HFFc6 (cell line): ENCODE measurements at regions not wholly inside any gene's neighbourhood (a gene's known extent, or its start where the extent isn't known, plus 50 kb on each side); places are given as distances from the start of the nearest gene placed in this dataset.

Experiments used
- DNase-seq: peaks from one replicate; pipeline ENCODE4 v3.0.0-alpha.2; 2018
- H3K27ac Mint-ChIP-seq: 2 replicates; pipeline ENCODE4 v1.8.0; 2020; ENCODE audit warnings: mild to moderate bottlenecking, mixed read lengths
- H3K27me3 Mint-ChIP-seq: 2 replicates; pipeline ENCODE4 v1.8.0; 2021; ENCODE audit warnings: mild to moderate bottlenecking, moderate library complexity, mixed read lengths; ENCODE audit not compliant: insufficient read depth
- H3K36me3 Mint-ChIP-seq: 2 replicates; pipeline ENCODE4 v1.8.0; 2021; ENCODE audit warnings: low read depth, mixed read lengths
- H3K4me1 Mint-ChIP-seq: 2 replicates; pipeline ENCODE4 v1.8.0; 2020; ENCODE audit warnings: low read depth, mixed read lengths
- H3K4me3 Mint-ChIP-seq: 2 replicates; pipeline ENCODE4 v1.8.0; 2020; ENCODE audit warnings: mild to moderate bottlenecking, moderate library complexity, mixed read lengths
- H3K9me3 Mint-ChIP-seq: 2 replicates; pipeline ENCODE4 v1.8.0; 2020; ENCODE audit warnings: mild to moderate bottlenecking, mixed read lengths
- TF ChIP-seq, protein P1 (sequence below): fragments of 200-600 bp; sonication (generic); IDR thresholded peaks from 2 replicates; pipeline ENCODE4 v1.5.0; 2021; ENCODE audit warnings: antibody characterized with exemption, mild to moderate bottlenecking

DNA sequence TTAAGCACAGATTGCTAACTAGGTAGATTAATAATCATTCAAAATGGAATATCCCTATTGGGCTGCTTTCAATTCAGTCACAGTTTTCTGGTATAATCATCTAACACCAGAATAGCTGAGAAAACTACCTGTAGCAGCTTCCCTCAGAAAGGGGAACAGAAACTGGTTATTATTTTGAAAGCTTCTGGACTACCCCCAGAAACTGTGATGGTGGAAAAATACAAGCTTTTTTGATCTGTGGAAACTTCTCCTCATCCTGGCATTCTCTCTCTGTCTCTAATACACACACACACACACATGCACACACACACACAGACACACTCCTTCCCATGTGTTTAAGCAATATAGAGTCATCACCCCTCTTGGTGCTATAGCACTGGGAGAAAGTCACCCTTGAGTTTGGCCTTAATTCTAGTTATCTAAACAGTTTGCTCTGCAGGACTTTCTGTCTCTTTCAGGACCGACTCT, 251.5 kb upstream of the LMO3 start:
- H3K36me3 Mint-ChIP-seq = no peaks in the 10 kb centered on the region
- no peaks in the 10 kb centered on the region for H3K4me1 Mint-ChIP-seq
- H3K9me3 Mint-ChIP-seq = peaks cover 24% of the 10 kb centered on the region
- H3K27ac Mint-ChIP-seq = no peak overlapping the region
- TF ChIP-seq, protein P1, sequence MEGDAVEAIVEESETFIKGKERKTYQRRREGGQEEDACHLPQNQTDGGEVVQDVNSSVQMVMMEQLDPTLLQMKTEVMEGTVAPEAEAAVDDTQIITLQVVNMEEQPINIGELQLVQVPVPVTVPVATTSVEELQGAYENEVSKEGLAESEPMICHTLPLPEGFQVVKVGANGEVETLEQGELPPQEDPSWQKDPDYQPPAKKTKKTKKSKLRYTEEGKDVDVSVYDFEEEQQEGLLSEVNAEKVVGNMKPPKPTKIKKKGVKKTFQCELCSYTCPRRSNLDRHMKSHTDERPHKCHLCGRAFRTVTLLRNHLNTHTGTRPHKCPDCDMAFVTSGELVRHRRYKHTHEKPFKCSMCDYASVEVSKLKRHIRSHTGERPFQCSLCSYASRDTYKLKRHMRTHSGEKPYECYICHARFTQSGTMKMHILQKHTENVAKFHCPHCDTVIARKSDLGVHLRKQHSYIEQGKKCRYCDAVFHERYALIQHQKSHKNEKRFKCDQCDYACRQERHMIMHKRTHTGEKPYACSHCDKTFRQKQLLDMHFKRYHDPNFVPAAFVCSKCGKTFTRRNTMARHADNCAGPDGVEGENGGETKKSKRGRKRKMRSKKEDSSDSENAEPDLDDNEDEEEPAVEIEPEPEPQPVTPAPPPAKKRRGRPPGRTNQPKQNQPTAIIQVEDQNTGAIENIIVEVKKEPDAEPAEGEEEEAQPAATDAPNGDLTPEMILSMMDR = no peak
- DNase-seq = no peak
- H3K4me3 Mint-ChIP-seq = no peak overlapping the region
- H3K27me3 Mint-ChIP-seq = no peaks in the 10 kb centered on the region

DNA sequence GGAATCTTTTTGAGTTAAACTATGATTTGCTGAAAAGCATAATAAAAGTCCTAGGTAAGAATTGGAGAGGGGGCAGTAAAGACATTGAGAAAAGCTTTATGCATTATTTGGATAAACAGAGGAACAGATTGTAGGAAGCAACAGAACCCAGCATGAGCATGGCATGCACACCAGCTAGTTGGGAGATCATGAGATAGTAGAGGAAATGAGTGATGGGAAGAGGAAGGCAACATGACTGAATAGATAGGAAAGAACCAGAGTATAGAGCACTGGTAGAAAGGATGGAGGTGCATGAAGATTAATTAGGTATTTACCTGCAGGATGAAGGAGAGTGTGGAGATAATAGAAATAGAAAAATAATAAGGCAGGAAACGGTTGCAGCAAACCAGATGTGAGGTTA, 248.5 kb upstream of the LMO3 start:
- Mint-ChIP-seq H3K9me3 (peaks cover 28% of the 10 kb centered on the region), H3K36me3 (no peaks in the 10 kb centered on the region), H3K27ac (no peak overlapping the region), H3K27me3 (no peaks in the 10 kb centered on the region), H3K4me1 (no peaks in the 10 kb centered on the region), H3K4me3 (no peak overlapping the region)
- TF ChIP-seq, protein P1 = no peak
- no peak for DNase-seq

DNA sequence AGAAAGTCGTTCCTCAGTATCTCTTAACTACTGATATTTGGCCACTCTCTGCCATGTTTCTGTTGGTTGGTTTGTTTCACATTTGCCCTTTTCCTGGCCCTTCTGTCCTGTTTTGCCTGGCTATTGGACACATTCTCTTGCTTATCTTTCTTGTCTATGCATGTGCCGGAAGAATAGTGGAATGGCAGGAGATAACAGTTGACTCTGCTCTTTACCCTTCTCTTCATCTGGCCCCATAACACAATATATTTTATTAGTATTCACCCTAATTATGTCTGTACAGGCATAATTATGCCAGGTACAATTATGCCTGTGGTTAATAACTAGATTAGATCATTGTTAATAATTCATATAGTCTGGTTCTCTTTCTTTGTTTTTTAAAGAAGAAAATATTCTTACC, 243.5 kb upstream of the LMO3 start:
- TF ChIP-seq, protein P1 = no peak
- H3K4me3 Mint-ChIP-seq = no peak overlapping the region
- H3K27ac Mint-ChIP-seq = no peak overlapping the region
- H3K4me1 Mint-ChIP-seq = no peaks in the 10 kb centered on the region
- peaks cover 10% of the 10 kb centered on the region for H3K9me3 Mint-ChIP-seq
- H3K36me3 Mint-ChIP-seq = no peaks in the 10 kb centered on the region
- DNase-seq = no peak
- H3K27me3 Mint-ChIP-seq = no peaks in the 10 kb centered on the region; the same call in 1 of the 2 replicates

DNA sequence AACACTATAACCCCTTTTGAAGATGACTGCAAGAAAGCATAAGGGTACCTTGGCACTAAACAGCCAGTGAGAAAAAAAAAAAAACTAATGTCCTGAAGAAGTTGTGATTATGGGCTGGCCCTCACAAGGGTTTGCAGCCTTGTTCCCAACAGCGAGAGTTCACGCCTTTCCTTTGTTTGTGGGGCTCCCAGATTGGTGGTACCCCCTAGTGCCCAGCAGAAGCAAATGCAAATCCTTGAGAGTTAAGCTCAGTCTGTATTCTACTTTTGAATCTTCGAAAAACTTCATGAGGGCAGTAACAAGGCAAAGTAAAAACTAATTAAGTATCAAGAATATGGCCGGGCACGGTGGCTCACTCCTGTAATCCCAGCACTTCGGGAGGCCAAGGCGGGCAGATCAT, 238.9 kb upstream of the LMO3 start:
- no peaks in the 10 kb centered on the region for H3K36me3 Mint-ChIP-seq
- no peaks in the 10 kb centered on the region; the same call in 1 of the 2 replicates for H3K27me3 Mint-ChIP-seq
- H3K27ac Mint-ChIP-seq = no peak overlapping the region
- no peaks in the 10 kb centered on the region for H3K4me1 Mint-ChIP-seq
- no peak overlapping the region for H3K4me3 Mint-ChIP-seq
- TF ChIP-seq, protein P1 = no peak; the same call in 1 of the 2 replicates
- peaks cover 5% of the 10 kb centered on the region for H3K9me3 Mint-ChIP-seq
- DNase-seq = no peak

DNA sequence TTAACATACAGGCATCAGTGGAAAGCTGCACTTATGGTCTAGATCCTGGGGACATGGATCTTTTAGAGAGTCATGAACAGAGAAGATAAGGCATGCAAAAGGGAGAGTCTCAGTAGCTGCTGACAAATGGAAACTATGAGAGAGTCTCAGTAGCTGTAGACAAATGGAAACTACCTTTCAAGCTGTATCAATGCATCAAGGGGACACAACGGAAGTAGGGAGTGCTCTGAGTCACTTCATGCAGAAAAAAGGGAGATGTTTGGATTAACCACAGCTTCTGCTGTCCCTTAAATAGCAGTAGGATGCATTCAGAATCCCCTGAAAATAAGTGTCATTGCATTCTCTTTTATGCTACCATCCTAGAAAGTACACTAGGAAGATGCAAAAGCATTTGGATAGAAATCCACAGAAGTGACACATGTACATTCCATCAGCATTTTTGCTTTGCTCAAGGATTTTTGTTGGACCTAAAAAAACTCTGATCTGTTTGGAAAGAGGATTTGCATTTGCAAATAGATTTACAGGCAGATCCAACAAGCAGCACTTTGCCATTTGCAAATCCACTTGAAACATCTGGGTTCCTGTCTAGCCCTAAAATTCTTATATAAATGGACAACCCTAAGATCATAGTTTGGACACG, 227.5 kb upstream of the LMO3 start:
- H3K36me3 Mint-ChIP-seq = no peaks in the 10 kb centered on the region
- TF ChIP-seq, protein P1 = no peak
- no peaks in the 10 kb centered on the region for H3K4me1 Mint-ChIP-seq
- peaks cover 33% of the 10 kb centered on the region for H3K9me3 Mint-ChIP-seq
- no peak overlapping the region for H3K4me3 Mint-ChIP-seq
- H3K27me3 Mint-ChIP-seq = no peaks in the 10 kb centered on the region
- no peak for DNase-seq
- no peak overlapping the region for H3K27ac Mint-ChIP-seq
